K562 (cell line): ENCODE measurements at regions not wholly inside any gene's neighbourhood (a gene's known extent, or its start where the extent isn't known, plus 50 kb on each side); places are given as distances from the start of the nearest gene placed in this dataset.

ENCODE experiments used
- ATAC-seq: fragments of 200-7000 bp; cut with Tn5 transposase; 3 replicates; pipeline ENCODE4 v1.9.1; 2020; ENCODE audit warnings: moderate library complexity
- BruUV-seq: library from RNA; stranded (reverse); fragments of 400-500 nt; replicated peaks from 2 replicates; lab custom pipeline; 2021; lab: Mats Ljungman, UMichigan
- CTCF ChIA-PET: fragments of 300-600 bp; formaldehyde crosslinking; extraction: SDS; loops from one replicate; lab custom pipeline; 2021; ENCODE audit warnings: low intra/inter-chr PET ratio; lab: Yijun Ruan, JAX
- POLR2A ChIA-PET: fragments of 300-600, 350-650 bp; sonication (Branson Sonifier 250); formaldehyde crosslinking; extraction: SDS; loops from one replicate; lab custom pipeline; 2021; ENCODE audit warnings: antibody characterized with exemption, inconsistent platforms; lab: Yijun Ruan, JAX
- DNase-seq, 4 experiments: peaks; one replicate each; pipeline versions ENCODE4 v3.0.0 to v3.0.0-alpha.2; 2011 to 2018; ENCODE audit warnings: low spot score in 3 of 4, mixed read lengths in 3 of 4; ENCODE audit errors: extremely low read depth in 1 of 4
- FAIRE-seq: peaks from 2 replicates; lab custom pipeline; 2011; peaks lifted over from hg19 to GRCh38; lab: Jason Lieb, UNC
- H2AFZ ChIP-seq: 2 replicates; pipeline ENCODE4 v1.6.0; 2011; ENCODE audit warnings: low read depth, low read length, control low read depth, inconsistent platforms
- H3K27ac ChIP-seq: fragments of 200-600 bp; 3 replicates; pipeline ENCODE4 v1.8.0; 2011; ENCODE audit warnings: low read depth, mild to moderate bottlenecking, control low read depth, inconsistent platforms, low read length, moderate library complexity, mixed read lengths; ENCODE audit errors: extremely low read depth
- H3K27me3 ChIP-seq, 2 experiments: fragments of 300-600 bp in 1 of 2; 2 replicates in 1 of 2; 3 replicates in 1 of 2; pipeline versions ENCODE4 v1.6.0 to v1.8.0; 2011; ENCODE audit warnings: inconsistent platforms in 2 of 2, low read length in 2 of 2, mild to moderate bottlenecking in 1 of 2, mixed read lengths in 1 of 2, moderate library complexity in 1 of 2; ENCODE audit not compliant: control insufficient read depth in 2 of 2, insufficient read depth in 2 of 2
- H3K36me3 ChIP-seq: fragments of 300-600 bp; 3 replicates; pipeline ENCODE4 v1.8.0; 2011; ENCODE audit warnings: mild to moderate bottlenecking, low read length, inconsistent platforms; ENCODE audit not compliant: control insufficient read depth, insufficient read depth
- H3K4me1 ChIP-seq, 2 experiments: fragments of 200-600 bp in 1 of 2; replicated peaks in 1 of 2; 2 replicates in 1 of 2; 3 replicates in 1 of 2; pipeline versions ENCODE4 v1.5.1 to v1.8.0; 2011; ENCODE audit warnings: inconsistent platforms in 2 of 2, low read length in 2 of 2, mild to moderate bottlenecking in 1 of 2, mixed read lengths in 1 of 2, moderate library complexity in 1 of 2; ENCODE audit not compliant: control insufficient read depth in 2 of 2, insufficient read depth in 2 of 2
- H3K4me2 ChIP-seq: 2 replicates; pipeline ENCODE4 v1.6.1; 2011; ENCODE audit warnings: low read length, control low read depth, inconsistent platforms, mixed read lengths; ENCODE audit not compliant: insufficient read depth
- H3K4me3 ChIP-seq: fragments of 200-600 bp; sonication (generic), shearing (Covaris generic); 2 replicates; pipeline ENCODE4 v1.5.1; 2016; ENCODE audit warnings: control low read depth, inconsistent platforms
- H3K79me2 ChIP-seq: fragments of 200-600 bp; 3 replicates; pipeline ENCODE4 v1.8.0; 2011; ENCODE audit warnings: low read length, inconsistent platforms; ENCODE audit not compliant: control insufficient read depth, insufficient read depth
- H3K9ac ChIP-seq, 2 experiments: 2 replicates each; pipeline versions ENCODE4 v1.6.0 to v1.6.1; 2011; ENCODE audit warnings: low read depth in 2 of 2, low read length in 2 of 2, control low read depth in 1 of 2, inconsistent platforms in 1 of 2, mild to moderate bottlenecking in 1 of 2, mixed read lengths in 1 of 2; ENCODE audit not compliant: insufficient read depth in 1 of 2
- H3K9me1 ChIP-seq: one replicate; pipeline ENCODE4 v1.6.0; 2011; ENCODE audit warnings: inconsistent platforms, mild to moderate bottlenecking, low read length, moderate library complexity; ENCODE audit not compliant: control insufficient read depth, insufficient read depth
- H3K9me3 ChIP-seq: replicated peaks from 2 replicates; pipeline ENCODE4 v1.5.1; 2011; ENCODE audit warnings: low read depth, low read length, inconsistent platforms; ENCODE audit not compliant: control insufficient read depth, insufficient read depth
- H4K20me1 ChIP-seq: replicated peaks from 2 replicates; pipeline ENCODE4 v1.6.1; 2011; ENCODE audit warnings: low read length, inconsistent platforms, mixed read lengths; ENCODE audit not compliant: control insufficient read depth, insufficient read depth
- ARID3B ChIP-seq: fragments of 250-450 bp; sonication (Bioruptor Pico); IDR thresholded peaks from 2 replicates; pipeline ENCODE4 v1.4.0; 2020; ENCODE audit warnings: borderline replicate concordance
- ARNT ChIP-seq, 2 experiments: fragments of 450-650 bp; IDR thresholded peaks; 2 replicates each; pipeline ENCODE4 v1.6.1; 2016; ENCODE audit warnings: mild to moderate bottlenecking in 1 of 2
- CBX1 ChIP-seq: sonication (generic); IDR thresholded peaks from 2 replicates; pipeline ENCODE4 v1.6.1; 2016; ENCODE audit warnings: antibody characterized with exemption, low read depth, mild to moderate bottlenecking
- CHD4 ChIP-seq: fragments of 200-600 bp; sonication (generic); IDR thresholded peaks from 3 replicates; pipeline ENCODE4 v1.6.1; 2012; ENCODE audit warnings: low read depth, mild to moderate bottlenecking, mixed read lengths, low read length, inconsistent platforms; ENCODE audit not compliant: insufficient read depth, insufficient replicate concordance, poor library complexity, severe bottlenecking
- HEY1 ChIP-seq: fragments of 250-450 bp; sonication (Bioruptor Pico); IDR thresholded peaks from 2 replicates; pipeline ENCODE4 v1.5.0; 2020; ENCODE audit warnings: mild to moderate bottlenecking, moderate library complexity, borderline replicate concordance
- HMBOX1 ChIP-seq: sonication (generic); IDR thresholded peaks from 2 replicates; pipeline ENCODE4 v1.6.1; 2016
- MED1 ChIP-seq: sonication (generic); formaldehyde crosslinking; IDR thresholded peaks from 2 replicates; pipeline ENCODE4 v1.8.1; 2023; ENCODE audit warnings: missing genetic modification reagents, borderline replicate concordance
- NONO ChIP-seq, 2 experiments: fragments of 200-400 bp in 1 of 2; fragments of 450-650 bp in 1 of 2; formaldehyde crosslinking in 1 of 2; IDR thresholded peaks; 2 replicates each; pipeline ENCODE4 v1.6.1; 2017; ENCODE audit warnings: low read depth in 2 of 2, mild to moderate bottlenecking in 2 of 2, moderate library complexity in 2 of 2, low read length in 1 of 2
- SMAD3 ChIP-seq: fragments of 450-650 bp; formaldehyde crosslinking; conservative IDR thresholded peaks from 2 replicates; pipeline ENCODE4 v1.4.0; 2020; ENCODE audit warnings: mild to moderate bottlenecking
- SMARCC2 ChIP-seq: fragments of 450-650 bp; IDR thresholded peaks from 2 replicates; pipeline ENCODE4 v1.6.1; 2017; ENCODE audit warnings: antibody characterized with exemption, moderate library complexity, mild to moderate bottlenecking, low read depth
- ZNF766 ChIP-seq: fragments of 200-800 bp; sonication (Bioruptor generic); conservative IDR thresholded peaks from 2 replicates; pipeline ENCODE4 v1.6.1; 2016; ENCODE audit warnings: missing genetic modification characterization, missing compliant biosample characterization
- ZNF77 ChIP-seq: fragments of 250-450 bp; sonication (Bioruptor Pico); IDR thresholded peaks from 2 replicates; pipeline ENCODE4 v1.5.0; 2020
- WGBS: fragments of 100-300 bp; shearing (Covaris generic); methylation state at CpG from one replicate; pipeline ENCODE4 v1.1.6; 2016; ENCODE audit warnings: low coverage, mixed read lengths; ENCODE audit not compliant: insufficient coverage; ENCODE audit errors: missing lambda C conversion rate; 5-methylcytosine and 5-hydroxymethylcytosine counted together
- in situ Hi-C: fragments of 300-500 bp; cut with MboI; formaldehyde crosslinking; loops from 4 replicates; pipeline ENCODE4 v1.15.0; 2018; ENCODE audit warnings: inconsistent platforms, mixed read lengths
- intact Hi-C: fragments of 100-400 bp; cut with micrococcal nuclease; formaldehyde crosslinking; loops from 2 replicates; pipeline ENCODE4 v1.14.2; 2022
- TF ChIP-seq, protein P1 (sequence below): sonication (generic); formaldehyde crosslinking; IDR thresholded peaks from 2 replicates; pipeline ENCODE4 v1.8.1; 2022; ENCODE audit warnings: missing genetic modification reagents

DNA sequence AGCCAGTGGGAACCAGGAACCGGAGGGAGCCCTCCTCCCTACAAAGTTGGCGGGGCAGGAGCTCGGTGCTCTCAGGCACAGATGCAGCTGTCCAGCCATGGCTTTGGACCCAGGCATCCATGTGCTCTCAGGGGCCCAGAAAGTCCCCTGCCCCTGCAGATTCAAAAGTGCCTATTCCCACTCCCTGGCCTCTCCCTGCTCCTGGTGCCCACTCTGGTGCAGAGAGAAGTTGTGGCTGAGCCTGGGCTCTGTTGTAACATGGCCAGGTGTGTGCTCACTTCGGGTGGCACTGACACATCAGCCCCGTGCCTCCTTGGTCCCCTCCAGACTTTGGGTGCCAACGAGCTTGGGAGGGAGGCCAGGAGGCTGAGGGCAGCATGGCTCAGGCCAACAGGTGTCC lies 315.8 kb upstream of the KYNU start:
- H2AFZ ChIP-seq, result no peak overlapping the region
- intact Hi-C loops, result no loop called here
- H4K20me1 ChIP-seq, result no peaks in the 10 kb centered on the region
- no peak overlapping the region for H3K4me3 ChIP-seq
- no peaks in the 10 kb centered on the region; the same call in 1 of the 2 replicates for H3K9me3 ChIP-seq
- H3K36me3 ChIP-seq, result no peaks in the 10 kb centered on the region
- ChIA-PET CTCF (no interaction called here), POLR2A (no interaction called here)
- no peaks in the 10 kb centered on the region for H3K27me3 ChIP-seq
- TF ChIP-seq MED1 (CRISPR knock-in tag) (no peak), ARNT (IDR thresholded peaks at IDR 0.05) (no peak), ZNF77 (CRISPR knock-in tag) (no peak)
- TF ChIP-seq, protein P1, sequence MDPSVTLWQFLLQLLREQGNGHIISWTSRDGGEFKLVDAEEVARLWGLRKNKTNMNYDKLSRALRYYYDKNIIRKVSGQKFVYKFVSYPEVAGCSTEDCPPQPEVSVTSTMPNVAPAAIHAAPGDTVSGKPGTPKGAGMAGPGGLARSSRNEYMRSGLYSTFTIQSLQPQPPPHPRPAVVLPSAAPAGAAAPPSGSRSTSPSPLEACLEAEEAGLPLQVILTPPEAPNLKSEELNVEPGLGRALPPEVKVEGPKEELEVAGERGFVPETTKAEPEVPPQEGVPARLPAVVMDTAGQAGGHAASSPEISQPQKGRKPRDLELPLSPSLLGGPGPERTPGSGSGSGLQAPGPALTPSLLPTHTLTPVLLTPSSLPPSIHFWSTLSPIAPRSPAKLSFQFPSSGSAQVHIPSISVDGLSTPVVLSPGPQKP (CRISPR knock-in tag), result no peak
- 0% methylated on average over 6 of the region's 6 CpGs for WGBS
- FAIRE-seq (no peak), ATAC-seq (no peak), DNase-seq (no peak)
- no peak overlapping the region for H3K9ac ChIP-seq
- no peak overlapping the region for H3K4me2 ChIP-seq
- BruUV-seq, result no TSS peak
- no peaks in the 10 kb centered on the region for H3K79me2 ChIP-seq
- in situ Hi-C loops, result no loop called here
- no peak overlapping the region for H3K27ac ChIP-seq
- H3K9me1 ChIP-seq, result no peaks in the 10 kb centered on the region
- no peaks in the 10 kb centered on the region for H3K4me1 ChIP-seq

DNA sequence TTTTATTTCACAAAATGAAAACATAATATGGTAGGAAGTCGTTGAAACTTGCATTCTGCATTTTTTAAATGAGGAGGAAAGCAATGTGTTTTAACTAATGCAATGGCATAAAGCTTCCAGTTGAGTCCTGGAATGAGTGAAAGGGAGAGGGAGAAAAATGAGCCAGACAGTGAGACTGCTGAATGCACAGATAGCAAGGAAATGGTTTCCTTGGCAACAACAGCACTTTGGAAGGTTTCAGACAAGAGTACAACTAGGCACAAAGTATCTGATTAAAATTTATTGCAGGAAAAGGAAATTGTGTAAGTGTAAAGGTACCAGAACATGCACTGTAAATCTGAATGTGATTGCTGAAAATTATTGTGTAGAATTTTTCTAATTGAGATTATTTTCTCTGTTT lies 320.1 kb upstream of the KYNU start:
- DNase-seq (no peak), ATAC-seq (no peak), FAIRE-seq (no peak)
- Histone ChIP-seq H3K9me1 (no peaks in the 10 kb centered on the region), H3K9me3 (no peaks in the 10 kb centered on the region; the same call in 1 of the 2 replicates), H3K27ac (no peak overlapping the region), H3K4me3 (no peak overlapping the region), H3K79me2 (no peaks in the 10 kb centered on the region), H3K27me3 (no peaks in the 10 kb centered on the region), H3K4me1 (no peaks in the 10 kb centered on the region), H3K36me3 (no peaks in the 10 kb centered on the region), H2AFZ (no peak overlapping the region), H4K20me1 (no peaks in the 10 kb centered on the region), H3K4me2 (no peak overlapping the region), H3K9ac (no peak overlapping the region)
- ChIA-PET CTCF (no interaction called here), POLR2A (no interaction called here)
- intact Hi-C loops (no loop called here), in situ Hi-C loops (no loop called here)
- BruUV-seq, result no TSS peak
- 0% methylated on average over 1 of the region's 1 CpG for WGBS
- no peak for TF ChIP-seq SMARCC2
- TF ChIP-seq HEY1 (CRISPR knock-in tag), result no peak
- no peak for TF ChIP-seq HMBOX1
- no peak for TF ChIP-seq ZNF766 (CRISPR knock-in tag)
- no peak for TF ChIP-seq ARID3B
- TF ChIP-seq CBX1, result no peak
- TF ChIP-seq NONO (IDR thresholded peaks at IDR 0.05; ENCODE audit: low read depth in 2 of 2, low read length in 1 of 2), result no peak
- no peak for TF ChIP-seq CHD4
- no peak for TF ChIP-seq SMAD3 (CRISPR knock-in tag)
